GM12878 (cell line): ENCODE measurements at regions not wholly inside any gene's neighbourhood (a gene's known extent, or its start where the extent isn't known, plus 50 kb on each side); places are given as distances from the start of the nearest gene placed in this dataset.

Experiments used
- ATAC-seq: fragments of 200-7000 bp; cut with Tn5 transposase; 3 replicates; pipeline ENCODE4 v1.9.1; 2020; ENCODE audit warnings: mild to moderate bottlenecking, moderate library complexity
- BruUV-seq: library from RNA; stranded (reverse); fragments of 400-500 nt; replicated peaks from 2 replicates; lab custom pipeline; 2021; lab: Mats Ljungman, UMichigan
- CTCF ChIA-PET: fragments of 300-600 bp; sonication (Branson Sonifier 250); formaldehyde crosslinking; extraction: SDS; loops from one replicate; lab custom pipeline; 2021; ENCODE audit warnings: inconsistent platforms; lab: Yijun Ruan, JAX
- POLR2A ChIA-PET: fragments of 350-600 bp; formaldehyde crosslinking; extraction: SDS; loops from one replicate; lab custom pipeline; 2021; ENCODE audit warnings: inconsistent platforms; lab: Charles Lee
- RAD21 ChIA-PET: fragments of 300-600 bp; sonication (Branson Sonifier 250); formaldehyde crosslinking; loops from one replicate; lab custom pipeline; 2023; ENCODE audit warnings: antibody characterized with exemption; ENCODE audit not compliant: unreplicated experiment; lab: Charles Lee
- SMC1A ChIA-PET: fragments of 300-600 bp; sonication (Branson Sonifier 250); formaldehyde crosslinking; loops from one replicate; lab custom pipeline; 2023; ENCODE audit not compliant: unreplicated experiment, uncharacterized antibody; lab: Charles Lee
- DNase-seq: peaks from one replicate; pipeline ENCODE4 v3.0.0-alpha.2; 2011; ENCODE audit warnings: low read depth, low spot score
- FAIRE-seq: peaks from 3 replicates; lab custom pipeline; 2011; peaks lifted over from hg19 to GRCh38; lab: Jason Lieb, UNC
- H2AFZ ChIP-seq: 2 replicates; pipeline ENCODE4 v1.6.0; 2011; ENCODE audit warnings: low read depth, low read length, control low read depth; ENCODE audit not compliant: control insufficient read depth
- H3K27ac ChIP-seq: 2 replicates; pipeline ENCODE4 v1.5.1; 2011; ENCODE audit warnings: control low read depth; ENCODE audit not compliant: control insufficient read depth, insufficient read depth
- H3K27me3 ChIP-seq, 2 experiments: replicated peaks in 1 of 2; 2 replicates each; pipeline versions ENCODE4 v1.6.0 to v1.6.1; 2011; ENCODE audit warnings: low read length in 1 of 2; ENCODE audit not compliant: control insufficient read depth in 2 of 2, insufficient read depth in 2 of 2
- H3K36me3 ChIP-seq, 2 experiments: 2 replicates each; pipeline ENCODE4 v1.5.1; 2011; ENCODE audit warnings: low read length in 1 of 2; ENCODE audit not compliant: control insufficient read depth in 2 of 2, insufficient read depth in 2 of 2
- H3K4me1 ChIP-seq: 2 replicates; pipeline ENCODE4 v1.6.1; 2011; ENCODE audit warnings: mild to moderate bottlenecking, low read length, moderate library complexity, mixed read lengths; ENCODE audit not compliant: control insufficient read depth, insufficient read depth
- H3K4me2 ChIP-seq: 2 replicates; pipeline ENCODE4 v1.6.0; 2011; ENCODE audit warnings: control low read depth; ENCODE audit not compliant: control insufficient read depth, insufficient read depth
- H3K4me3 ChIP-seq: fragments of 200-600 bp; sonication (generic); 2 replicates; pipeline ENCODE4 v1.5.1; 2016
- H3K79me2 ChIP-seq: 2 replicates; pipeline ENCODE4 v1.6.0; 2011; ENCODE audit warnings: low read length; ENCODE audit not compliant: control insufficient read depth, insufficient read depth
- H3K9ac ChIP-seq: 2 replicates; pipeline ENCODE4 v1.8.0; 2011; ENCODE audit warnings: low read length, control low read depth, mixed read lengths; ENCODE audit not compliant: control insufficient read depth, insufficient read depth
- H3K9me3 ChIP-seq: replicated peaks from 3 replicates; pipeline ENCODE4 v1.5.1; 2011; ENCODE audit warnings: mild to moderate bottlenecking, low read length; ENCODE audit not compliant: control insufficient read depth, insufficient read depth
- H4K20me1 ChIP-seq: 2 replicates; pipeline ENCODE4 v1.6.0; 2011; ENCODE audit not compliant: control insufficient read depth, insufficient read depth
- BMI1 ChIP-seq: fragments of 450-650 bp; IDR thresholded peaks from 2 replicates; pipeline ENCODE4 v1.6.1; 2016; ENCODE audit warnings: mild to moderate bottlenecking, moderate library complexity, borderline replicate concordance
- JUNB ChIP-seq: IDR thresholded peaks from 2 replicates; pipeline ENCODE4 v1.6.1; 2016; ENCODE audit warnings: antibody characterized with exemption, mild to moderate bottlenecking
- KAT2A ChIP-seq: conservative IDR thresholded peaks from 2 replicates; pipeline ENCODE4 v1.6.1; 2011; ENCODE audit warnings: low read depth, low read length; ENCODE audit not compliant: control insufficient read depth
- KDM1A ChIP-seq: fragments of 200-600 bp; sonication (generic); IDR thresholded peaks from 2 replicates; pipeline ENCODE4 v1.6.1; 2016; ENCODE audit warnings: borderline replicate concordance
- KLF5 ChIP-seq: fragments of 450-650 bp; IDR thresholded peaks from 2 replicates; pipeline ENCODE4 v1.6.1; 2014; ENCODE audit warnings: mild to moderate bottlenecking; ENCODE audit not compliant: partially characterized antibody
- LARP7 ChIP-seq: fragments of 450-650 bp; IDR thresholded peaks from 2 replicates; pipeline ENCODE4 v1.6.1; 2017; ENCODE audit warnings: mild to moderate bottlenecking
- SP1 ChIP-seq: IDR thresholded peaks from one replicate; pipeline ENCODE4 v1.6.1; 2011; ENCODE audit warnings: low read depth, low read length
- SRF ChIP-seq, 2 experiments: IDR thresholded peaks; 2 replicates each; pipeline ENCODE4 v1.6.1; 2011; ENCODE audit warnings: low read depth in 2 of 2, low read length in 2 of 2, mild to moderate bottlenecking in 1 of 2, moderate library complexity in 1 of 2
- TCF3 ChIP-seq: IDR thresholded peaks from 2 replicates; pipeline ENCODE4 v1.6.1; 2012; ENCODE audit warnings: low read depth, mild to moderate bottlenecking, low read length, borderline replicate concordance; ENCODE audit not compliant: insufficient read depth
- ZBED1 ChIP-seq: IDR thresholded peaks from 2 replicates; pipeline ENCODE4 v1.6.1; 2016; ENCODE audit warnings: borderline replicate concordance
- WGBS: methylation state at CpG from one replicate; pipeline ENCODE4 v1.1.6; 2016; ENCODE audit warnings: low lambda C conversion rate; ENCODE audit not compliant: insufficient replicate concordance, insufficient coverage; ENCODE audit errors: missing lambda C conversion rate; 5-methylcytosine and 5-hydroxymethylcytosine counted together
- in situ Hi-C: fragments of 300-500 bp; cut with MboI; formaldehyde crosslinking; loops from 9 replicates; pipeline ENCODE4 v1.14.3; 2018; ENCODE audit warnings: mixed read lengths
- intact Hi-C: fragments of 100-400 bp; cut with micrococcal nuclease; formaldehyde crosslinking; loops from one replicate; pipeline ENCODE4 v1.14.2; 2022; ENCODE audit not compliant: unreplicated experiment
- TF ChIP-seq, protein P1 (sequence below): fragments of 450-650 bp; IDR thresholded peaks from 2 replicates; pipeline ENCODE4 v1.6.1; 2017; ENCODE audit warnings: mild to moderate bottlenecking, low read depth, inconsistent platforms; ENCODE audit not compliant: poor library complexity, severe bottlenecking
- TF ChIP-seq, protein P2 (sequence below): fragments of 150-350 bp; IDR thresholded peaks from 2 replicates; pipeline ENCODE4 v1.6.1; 2016; ENCODE audit warnings: low read depth, low read length
- TF ChIP-seq, protein P3 (sequence below): fragments of 450-650 bp; conservative IDR thresholded peaks from 2 replicates; pipeline ENCODE4 v1.6.1; 2017; ENCODE audit warnings: mild to moderate bottlenecking, moderate library complexity
- TF ChIP-seq, protein P4 (sequence below): fragments of 450-650 bp; IDR thresholded peaks from 2 replicates; pipeline ENCODE4 v1.6.1; 2017; ENCODE audit warnings: borderline replicate concordance

DNA sequence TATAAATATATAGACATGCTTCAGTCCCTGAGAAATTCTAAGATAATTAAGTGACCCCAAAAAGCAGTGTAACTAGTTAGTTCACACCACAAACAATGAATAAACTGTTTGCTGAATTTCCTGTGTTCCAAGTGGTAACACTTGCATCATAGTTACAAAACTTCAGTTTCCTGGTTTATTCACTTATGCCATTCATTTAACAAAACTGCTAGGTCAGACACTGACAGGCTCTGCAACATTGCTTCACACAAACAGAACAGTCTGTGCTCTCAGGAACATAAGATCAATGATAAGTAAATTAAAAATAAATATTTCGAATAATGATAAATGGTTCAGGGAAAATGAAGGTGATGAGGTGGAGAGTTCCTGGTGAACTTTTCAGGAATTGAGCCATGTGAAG, 133.3 kb upstream of the NAMPT start (continued):
- TF ChIP-seq, protein P1, sequence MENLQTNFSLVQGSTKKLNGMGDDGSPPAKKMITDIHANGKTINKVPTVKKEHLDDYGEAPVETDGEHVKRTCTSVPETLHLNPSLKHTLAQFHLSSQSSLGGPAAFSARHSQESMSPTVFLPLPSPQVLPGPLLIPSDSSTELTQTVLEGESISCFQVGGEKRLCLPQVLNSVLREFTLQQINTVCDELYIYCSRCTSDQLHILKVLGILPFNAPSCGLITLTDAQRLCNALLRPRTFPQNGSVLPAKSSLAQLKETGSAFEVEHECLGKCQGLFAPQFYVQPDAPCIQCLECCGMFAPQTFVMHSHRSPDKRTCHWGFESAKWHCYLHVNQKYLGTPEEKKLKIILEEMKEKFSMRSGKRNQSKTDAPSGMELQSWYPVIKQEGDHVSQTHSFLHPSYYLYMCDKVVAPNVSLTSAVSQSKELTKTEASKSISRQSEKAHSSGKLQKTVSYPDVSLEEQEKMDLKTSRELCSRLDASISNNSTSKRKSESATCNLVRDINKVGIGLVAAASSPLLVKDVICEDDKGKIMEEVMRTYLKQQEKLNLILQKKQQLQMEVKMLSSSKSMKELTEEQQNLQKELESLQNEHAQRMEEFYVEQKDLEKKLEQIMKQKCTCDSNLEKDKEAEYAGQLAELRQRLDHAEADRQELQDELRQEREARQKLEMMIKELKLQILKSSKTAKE = no peak
- TF ChIP-seq LARP7 (no peak), SP1 (no peak), BMI1 (no peak)

DNA sequence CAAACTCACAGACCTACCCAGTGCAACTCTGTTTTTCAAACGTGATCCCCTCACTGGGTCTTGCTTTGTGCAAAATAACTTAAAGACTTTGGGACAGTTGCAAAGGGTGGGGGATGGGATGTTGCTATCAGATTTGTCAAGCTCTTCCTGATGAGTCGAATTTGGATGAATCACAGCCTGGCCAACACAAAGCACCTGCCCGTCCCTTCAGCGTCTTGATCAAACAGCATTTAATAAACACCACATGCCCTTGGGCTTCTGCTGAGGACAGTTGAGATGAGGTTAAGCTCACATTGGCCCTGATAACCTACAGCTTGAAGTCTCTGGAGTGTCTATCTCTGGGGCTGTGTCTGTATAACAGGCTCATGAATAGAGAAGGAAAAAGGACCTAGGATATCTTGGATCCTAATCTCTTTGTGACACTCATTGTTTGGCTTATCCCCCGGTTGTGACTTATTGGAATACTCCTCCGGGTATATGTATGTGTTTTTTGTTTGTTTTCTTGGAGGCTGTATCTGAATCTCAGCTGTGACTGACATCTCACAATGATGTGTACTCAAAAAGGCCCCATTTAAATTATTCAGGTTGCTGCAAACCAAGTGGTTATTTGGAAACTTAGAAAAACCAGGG, 132.6 kb upstream of the NAMPT start:
- H3K9ac ChIP-seq = no peak overlapping the region
- DNase-seq (no peak), ATAC-seq (no peak), FAIRE-seq (no peak)
- H3K4me3 ChIP-seq = no peak overlapping the region
- POLR2A ChIA-PET = interaction anchor here (1.0 kb wide), 1 partner anchor 8 kb away, joined by 3 read pairs; no protein-coding TSS in a partner anchor
- no peaks in the 10 kb centered on the region for H3K27me3 ChIP-seq
- H3K27ac ChIP-seq = no peak overlapping the region
- H3K79me2 ChIP-seq = no peaks in the 10 kb centered on the region
- intact Hi-C loops = no loop called here
- peaks cover 3% of the 10 kb centered on the region; the same call in 2 of the 3 replicates for H3K9me3 ChIP-seq
- CTCF ChIA-PET = no interaction called here
- BruUV-seq = no TSS peak
- 46% methylated on average over 6 of the region's 6 CpGs for WGBS
- in situ Hi-C loops = no loop called here
- RAD21 ChIA-PET = no interaction called here
- H4K20me1 ChIP-seq = no peaks in the 10 kb centered on the region
- no peaks in the 10 kb centered on the region for H3K36me3 ChIP-seq
- no peaks in the 10 kb centered on the region for H3K4me1 ChIP-seq
- SMC1A ChIA-PET = interaction anchor here (0.6 to 3.0 kb wide), 4 partner anchors 31 to 155 kb away, joined by 3 to 16 read pairs (median 6); no protein-coding TSS in a partner anchor
- H2AFZ ChIP-seq = no peak overlapping the region
- no peak overlapping the region for H3K4me2 ChIP-seq
- TF ChIP-seq, protein P2, sequence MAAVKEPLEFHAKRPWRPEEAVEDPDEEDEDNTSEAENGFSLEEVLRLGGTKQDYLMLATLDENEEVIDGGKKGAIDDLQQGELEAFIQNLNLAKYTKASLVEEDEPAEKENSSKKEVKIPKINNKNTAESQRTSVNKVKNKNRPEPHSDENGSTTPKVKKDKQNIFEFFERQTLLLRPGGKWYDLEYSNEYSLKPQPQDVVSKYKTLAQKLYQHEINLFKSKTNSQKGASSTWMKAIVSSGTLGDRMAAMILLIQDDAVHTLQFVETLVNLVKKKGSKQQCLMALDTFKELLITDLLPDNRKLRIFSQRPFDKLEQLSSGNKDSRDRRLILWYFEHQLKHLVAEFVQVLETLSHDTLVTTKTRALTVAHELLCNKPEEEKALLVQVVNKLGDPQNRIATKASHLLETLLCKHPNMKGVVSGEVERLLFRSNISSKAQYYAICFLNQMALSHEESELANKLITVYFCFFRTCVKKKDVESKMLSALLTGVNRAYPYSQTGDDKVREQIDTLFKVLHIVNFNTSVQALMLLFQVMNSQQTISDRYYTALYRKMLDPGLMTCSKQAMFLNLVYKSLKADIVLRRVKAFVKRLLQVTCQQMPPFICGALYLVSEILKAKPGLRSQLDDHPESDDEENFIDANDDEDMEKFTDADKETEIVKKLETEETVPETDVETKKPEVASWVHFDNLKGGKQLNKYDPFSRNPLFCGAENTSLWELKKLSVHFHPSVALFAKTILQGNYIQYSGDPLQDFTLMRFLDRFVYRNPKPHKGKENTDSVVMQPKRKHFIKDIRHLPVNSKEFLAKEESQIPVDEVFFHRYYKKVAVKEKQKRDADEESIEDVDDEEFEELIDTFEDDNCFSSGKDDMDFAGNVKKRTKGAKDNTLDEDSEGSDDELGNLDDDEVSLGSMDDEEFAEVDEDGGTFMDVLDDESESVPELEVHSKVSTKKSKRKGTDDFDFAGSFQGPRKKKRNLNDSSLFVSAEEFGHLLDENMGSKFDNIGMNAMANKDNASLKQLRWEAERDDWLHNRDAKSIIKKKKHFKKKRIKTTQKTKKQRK = no peak
- TF ChIP-seq SRF (IDR thresholded peaks at IDR 0.05; ENCODE audit: low read depth in 2 of 2, low read length in 2 of 2) = no peak
- TF ChIP-seq, protein P3, sequence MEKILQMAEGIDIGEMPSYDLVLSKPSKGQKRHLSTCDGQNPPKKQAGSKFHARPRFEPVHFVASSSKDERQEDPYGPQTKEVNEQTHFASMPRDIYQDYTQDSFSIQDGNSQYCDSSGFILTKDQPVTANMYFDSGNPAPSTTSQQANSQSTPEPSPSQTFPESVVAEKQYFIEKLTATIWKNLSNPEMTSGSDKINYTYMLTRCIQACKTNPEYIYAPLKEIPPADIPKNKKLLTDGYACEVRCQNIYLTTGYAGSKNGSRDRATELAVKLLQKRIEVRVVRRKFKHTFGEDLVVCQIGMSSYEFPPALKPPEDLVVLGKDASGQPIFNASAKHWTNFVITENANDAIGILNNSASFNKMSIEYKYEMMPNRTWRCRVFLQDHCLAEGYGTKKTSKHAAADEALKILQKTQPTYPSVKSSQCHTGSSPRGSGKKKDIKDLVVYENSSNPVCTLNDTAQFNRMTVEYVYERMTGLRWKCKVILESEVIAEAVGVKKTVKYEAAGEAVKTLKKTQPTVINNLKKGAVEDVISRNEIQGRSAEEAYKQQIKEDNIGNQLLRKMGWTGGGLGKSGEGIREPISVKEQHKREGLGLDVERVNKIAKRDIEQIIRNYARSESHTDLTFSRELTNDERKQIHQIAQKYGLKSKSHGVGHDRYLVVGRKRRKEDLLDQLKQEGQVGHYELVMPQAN = no peak
- no peak for TF ChIP-seq JUNB
- TF ChIP-seq, protein P4, sequence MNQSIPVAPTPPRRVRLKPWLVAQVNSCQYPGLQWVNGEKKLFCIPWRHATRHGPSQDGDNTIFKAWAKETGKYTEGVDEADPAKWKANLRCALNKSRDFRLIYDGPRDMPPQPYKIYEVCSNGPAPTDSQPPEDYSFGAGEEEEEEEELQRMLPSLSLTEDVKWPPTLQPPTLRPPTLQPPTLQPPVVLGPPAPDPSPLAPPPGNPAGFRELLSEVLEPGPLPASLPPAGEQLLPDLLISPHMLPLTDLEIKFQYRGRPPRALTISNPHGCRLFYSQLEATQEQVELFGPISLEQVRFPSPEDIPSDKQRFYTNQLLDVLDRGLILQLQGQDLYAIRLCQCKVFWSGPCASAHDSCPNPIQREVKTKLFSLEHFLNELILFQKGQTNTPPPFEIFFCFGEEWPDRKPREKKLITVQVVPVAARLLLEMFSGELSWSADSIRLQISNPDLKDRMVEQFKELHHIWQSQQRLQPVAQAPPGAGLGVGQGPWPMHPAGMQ = no peak
- TF ChIP-seq KDM1A = no peak
- TF ChIP-seq TCF3 = no peak
- no peak for TF ChIP-seq KAT2A
- no peak for TF ChIP-seq ZBED1
- TF ChIP-seq KLF5 = no peak
